ENCODE measurements at regions not wholly inside any gene's neighbourhood (a gene's known extent, or its start where the extent isn't known, plus 50 kb on each side); places are given as distances from the start of the nearest gene placed in this dataset.

- no peak for DNase-seq (ENCODE audit: low read depth in 2 of 2)
These were observed 159.4 kb upstream of the TWIST2 start for GRCh38 chr2:238688193-238689153.

GRCh38 chr2:238689331-238689730 lies 158.6 kb upstream of the TWIST2 start:
- DNase-seq (ENCODE audit: low read depth in 2 of 2), result no peak

- no peak for DNase-seq (ENCODE audit: low read depth in 2 of 2)
These were observed 158.0 kb upstream of the TWIST2 start for GRCh38 chr2:238689871-238690389.

- no peak for DNase-seq (ENCODE audit: low read depth in 2 of 2)
These were observed 157.4 kb upstream of the TWIST2 start for GRCh38 chr2:238690511-238690910.

GRCh38 chr2:238691596-238692491 lies 156.0 kb upstream of the TWIST2 start:
- DNase-seq (ENCODE audit: low read depth in 2 of 2), result no peak

- DNase-seq (ENCODE audit: low read depth in 2 of 2), result no peak
These were observed 155.3 kb upstream of the TWIST2 start for GRCh38 chr2:238692562-238692961.

GRCh38 chr2:238693337-238694093 lies 154.4 kb upstream of the TWIST2 start:
- no peak for DNase-seq (ENCODE audit: low read depth in 2 of 2)

- DNase-seq (ENCODE audit: low read depth in 2 of 2), result no peak
These were observed 153.6 kb upstream of the TWIST2 start for GRCh38 chr2:238694136-238694755.

- no peak for DNase-seq (ENCODE audit: low read depth in 2 of 2)
These were observed 153.0 kb upstream of the TWIST2 start for GRCh38 chr2:238694922-238695321.

- no peak for DNase-seq (ENCODE audit: low read depth in 2 of 2)
These were observed 152.3 kb upstream of the TWIST2 start for GRCh38 chr2:238695538-238695937.

GRCh38 chr2:238696331-238696730 lies 151.6 kb upstream of the TWIST2 start:
- DNase-seq (ENCODE audit: low read depth in 2 of 2), result no peak

- no peak for DNase-seq (ENCODE audit: low read depth in 2 of 2)
These were observed 151.1 kb upstream of the TWIST2 start for GRCh38 chr2:238696786-238697185.

GRCh38 chr2:238697193-238698071 lies 150.5 kb upstream of the TWIST2 start:
- no peak for DNase-seq (ENCODE audit: low read depth in 2 of 2)

GRCh38 chr2:238698072-238698352 lies 149.9 kb upstream of the TWIST2 start:
- DNase-seq (ENCODE audit: low read depth in 2 of 2), result no peak

- no peak for DNase-seq (ENCODE audit: low read depth in 2 of 2)
These were observed 149.2 kb upstream of the TWIST2 start for GRCh38 chr2:238698451-238699306.

- DNase-seq (ENCODE audit: low read depth in 2 of 2), result no peak
These were observed 148.4 kb upstream of the TWIST2 start for GRCh38 chr2:238699307-238700116.

- no peak for DNase-seq (ENCODE audit: low read depth in 2 of 2)
These were observed 147.8 kb upstream of the TWIST2 start for GRCh38 chr2:238700117-238700457.

GRCh38 chr2:238700506-238701340 lies 147.2 kb upstream of the TWIST2 start:
- no peak for DNase-seq (ENCODE audit: low read depth in 2 of 2)
